ENCODE measurements at regions not wholly inside any gene's neighbourhood (a gene's known extent, or its start where the extent isn't known, plus 50 kb on each side); places are given as distances from the start of the nearest gene placed in this dataset.

GRCh38 chr4:119823045-119823444 is 194.4 kb upstream of the PDE5A start:
- Histone ChIP-seq H3K9me3 (ENCODE audit: control insufficient read depth, insufficient read depth, low read length) (no peaks in the 10 kb centered on the region), H3K4me3 (ENCODE audit: low read depth, low read length) (no peak overlapping the region), H3K9ac (ENCODE audit: low read depth, low read length) (no peak overlapping the region), H3K36me3 (ENCODE audit: control insufficient read depth, insufficient read depth, low read length) (no peaks in the 10 kb centered on the region), H3K4me1 (ENCODE audit: control insufficient read depth, insufficient read depth, low read length) (no peaks in the 10 kb centered on the region), H3K27me3 (ENCODE audit: control insufficient read depth, insufficient read depth, low read length) (no peaks in the 10 kb centered on the region)

- no peaks in the 10 kb centered on the region for H3K27me3 ChIP-seq (ENCODE audit: control insufficient read depth, insufficient read depth, low read length)
- no peak overlapping the region for H3K9ac ChIP-seq (ENCODE audit: low read depth, low read length)
- H3K9me3 ChIP-seq (ENCODE audit: control insufficient read depth, insufficient read depth, low read length), result no peaks in the 10 kb centered on the region
Observed at GRCh38 chr4:119816473-119816872, 187.9 kb upstream of the PDE5A start.

GRCh38 chr4:119810001-119810400 is 181.4 kb upstream of the PDE5A start:
- Histone ChIP-seq H3K4me3 (ENCODE audit: low read depth, low read length) (no peak overlapping the region), H3K9ac (ENCODE audit: low read depth, low read length) (no peak overlapping the region), H3K9me3 (ENCODE audit: control insufficient read depth, insufficient read depth, low read length) (no peaks in the 10 kb centered on the region), H3K36me3 (ENCODE audit: control insufficient read depth, insufficient read depth, low read length) (no peaks in the 10 kb centered on the region), H3K27me3 (ENCODE audit: control insufficient read depth, insufficient read depth, low read length) (no peaks in the 10 kb centered on the region), H3K4me1 (ENCODE audit: control insufficient read depth, insufficient read depth, low read length) (no peaks in the 10 kb centered on the region)

More at GRCh38 chr4:119816473-119816872, 187.9 kb upstream of the PDE5A start:
- H3K36me3 ChIP-seq (ENCODE audit: control insufficient read depth, insufficient read depth, low read length), result no peaks in the 10 kb centered on the region
- no peaks in the 10 kb centered on the region for H3K4me1 ChIP-seq (ENCODE audit: control insufficient read depth, insufficient read depth, low read length)
- no peak overlapping the region for H3K4me3 ChIP-seq (ENCODE audit: low read depth, low read length)

- Histone ChIP-seq H3K4me1 (ENCODE audit: control insufficient read depth, insufficient read depth, low read length) (no peaks in the 10 kb centered on the region), H3K9me3 (ENCODE audit: control insufficient read depth, insufficient read depth, low read length) (no peaks in the 10 kb centered on the region), H3K27me3 (ENCODE audit: control insufficient read depth, insufficient read depth, low read length) (no peaks in the 10 kb centered on the region), H3K36me3 (ENCODE audit: control insufficient read depth, insufficient read depth, low read length) (no peaks in the 10 kb centered on the region), H3K4me3 (ENCODE audit: low read depth, low read length) (no peak overlapping the region), H3K9ac (ENCODE audit: low read depth, low read length) (no peak overlapping the region)
Observed at GRCh38 chr4:119804404-119804803, 175.8 kb upstream of the PDE5A start.

- peaks cover 13% of the 10 kb centered on the region for H3K4me1 ChIP-seq (ENCODE audit: control insufficient read depth, insufficient read depth, low read length)
- H3K4me3 ChIP-seq (ENCODE audit: low read depth, low read length), result no peak overlapping the region
- H3K9ac ChIP-seq (ENCODE audit: low read depth, low read length), result no peak overlapping the region
- no peaks in the 10 kb centered on the region for H3K9me3 ChIP-seq (ENCODE audit: control insufficient read depth, insufficient read depth, low read length)
- H3K36me3 ChIP-seq (ENCODE audit: control insufficient read depth, insufficient read depth, low read length), result no peaks in the 10 kb centered on the region
- no peaks in the 10 kb centered on the region for H3K27me3 ChIP-seq (ENCODE audit: control insufficient read depth, insufficient read depth, low read length)
Observed at GRCh38 chr4:119797238-119797894, 168.8 kb upstream of the PDE5A start.

GRCh38 chr4:119795986-119796578 is 167.5 kb upstream of the PDE5A start:
- Histone ChIP-seq H3K9me3 (ENCODE audit: control insufficient read depth, insufficient read depth, low read length) (no peaks in the 10 kb centered on the region), H3K36me3 (ENCODE audit: control insufficient read depth, insufficient read depth, low read length) (no peaks in the 10 kb centered on the region), H3K27me3 (ENCODE audit: control insufficient read depth, insufficient read depth, low read length) (no peaks in the 10 kb centered on the region), H3K4me3 (ENCODE audit: low read depth, low read length) (no peak overlapping the region), H3K9ac (ENCODE audit: low read depth, low read length) (no peak overlapping the region), H3K4me1 (ENCODE audit: control insufficient read depth, insufficient read depth, low read length) (peaks cover 13% of the 10 kb centered on the region)

- H3K4me3 ChIP-seq (ENCODE audit: low read depth, low read length), result no peak overlapping the region
- no peaks in the 10 kb centered on the region for H3K9me3 ChIP-seq (ENCODE audit: control insufficient read depth, insufficient read depth, low read length)
- H3K4me1 ChIP-seq (ENCODE audit: control insufficient read depth, insufficient read depth, low read length), result peaks cover 13% of the 10 kb centered on the region
Observed at GRCh38 chr4:119794681-119795080, 166.1 kb upstream of the PDE5A start.

GRCh38 chr4:119794113-119794512 is 165.5 kb upstream of the PDE5A start:
- H3K9me3 ChIP-seq (ENCODE audit: control insufficient read depth, insufficient read depth, low read length), result no peaks in the 10 kb centered on the region
- no peak overlapping the region for H3K9ac ChIP-seq (ENCODE audit: low read depth, low read length)
- no peaks in the 10 kb centered on the region for H3K27me3 ChIP-seq (ENCODE audit: control insufficient read depth, insufficient read depth, low read length)
- H3K36me3 ChIP-seq (ENCODE audit: control insufficient read depth, insufficient read depth, low read length), result no peaks in the 10 kb centered on the region
- H3K4me3 ChIP-seq (ENCODE audit: low read depth, low read length), result no peak overlapping the region
- H3K4me1 ChIP-seq (ENCODE audit: control insufficient read depth, insufficient read depth, low read length), result peaks cover 13% of the 10 kb centered on the region

More at GRCh38 chr4:119794681-119795080, 166.1 kb upstream of the PDE5A start:
- Histone ChIP-seq H3K27me3 (ENCODE audit: control insufficient read depth, insufficient read depth, low read length) (no peaks in the 10 kb centered on the region), H3K9ac (ENCODE audit: low read depth, low read length) (no peak overlapping the region), H3K36me3 (ENCODE audit: control insufficient read depth, insufficient read depth, low read length) (no peaks in the 10 kb centered on the region)

GRCh38 chr4:119788349-119789266 is 160.0 kb upstream of the PDE5A start:
- Histone ChIP-seq H3K9ac (ENCODE audit: low read depth, low read length) (no peak overlapping the region), H3K4me3 (ENCODE audit: low read depth, low read length) (no peak overlapping the region), H3K36me3 (ENCODE audit: control insufficient read depth, insufficient read depth, low read length) (no peaks in the 10 kb centered on the region), H3K4me1 (ENCODE audit: control insufficient read depth, insufficient read depth, low read length) (peaks cover 4% of the 10 kb centered on the region), H3K9me3 (ENCODE audit: control insufficient read depth, insufficient read depth, low read length) (peaks cover under 1% of the 10 kb centered on the region), H3K27me3 (ENCODE audit: control insufficient read depth, insufficient read depth, low read length) (no peaks in the 10 kb centered on the region)

GRCh38 chr4:119785963-119786362 is 157.4 kb upstream of the PDE5A start:
- no peaks in the 10 kb centered on the region for H3K36me3 ChIP-seq (ENCODE audit: control insufficient read depth, insufficient read depth, low read length)
- no peak overlapping the region for H3K4me3 ChIP-seq (ENCODE audit: low read depth, low read length)
- H3K9ac ChIP-seq (ENCODE audit: low read depth, low read length), result no peak overlapping the region
- no peaks in the 10 kb centered on the region for H3K27me3 ChIP-seq (ENCODE audit: control insufficient read depth, insufficient read depth, low read length)
- peaks cover 6% of the 10 kb centered on the region for H3K9me3 ChIP-seq (ENCODE audit: control insufficient read depth, insufficient read depth, low read length)
- peaks cover 4% of the 10 kb centered on the region for H3K4me1 ChIP-seq (ENCODE audit: control insufficient read depth, insufficient read depth, low read length)

- Histone ChIP-seq H3K9ac (ENCODE audit: low read depth, low read length) (no peak overlapping the region), H3K9me3 (ENCODE audit: control insufficient read depth, insufficient read depth, low read length) (peaks cover 6% of the 10 kb centered on the region), H3K36me3 (ENCODE audit: control insufficient read depth, insufficient read depth, low read length) (no peaks in the 10 kb centered on the region), H3K4me3 (ENCODE audit: low read depth, low read length) (no peak overlapping the region), H3K4me1 (ENCODE audit: control insufficient read depth, insufficient read depth, low read length) (no peaks in the 10 kb centered on the region), H3K27me3 (ENCODE audit: control insufficient read depth, insufficient read depth, low read length) (no peaks in the 10 kb centered on the region)
Observed at GRCh38 chr4:119783189-119783983, 154.8 kb upstream of the PDE5A start.

Data from iPS-15b (cell line).